Hematopoietic multipotent progenitor cell treated with erythropoietin and hydrocortisone succinate and interleukin-3 and kit ligand, for 4 days (in vitro differentiated cells): ENCODE measurements at regions not wholly inside any gene's neighbourhood (a gene's known extent, or its start where the extent isn't known, plus 50 kb on each side); places are given as distances from the start of the nearest gene placed in this dataset.
"Not testable (repeated sequence)": the region's sequence is repeated elsewhere in the genome, so short reads cannot be mapped to it uniquely, and the experiment has no call there.

Experiments
- DNase-seq: peaks from one replicate; pipeline ENCODE4 v3.0.0-alpha.2; 2015

DNA sequence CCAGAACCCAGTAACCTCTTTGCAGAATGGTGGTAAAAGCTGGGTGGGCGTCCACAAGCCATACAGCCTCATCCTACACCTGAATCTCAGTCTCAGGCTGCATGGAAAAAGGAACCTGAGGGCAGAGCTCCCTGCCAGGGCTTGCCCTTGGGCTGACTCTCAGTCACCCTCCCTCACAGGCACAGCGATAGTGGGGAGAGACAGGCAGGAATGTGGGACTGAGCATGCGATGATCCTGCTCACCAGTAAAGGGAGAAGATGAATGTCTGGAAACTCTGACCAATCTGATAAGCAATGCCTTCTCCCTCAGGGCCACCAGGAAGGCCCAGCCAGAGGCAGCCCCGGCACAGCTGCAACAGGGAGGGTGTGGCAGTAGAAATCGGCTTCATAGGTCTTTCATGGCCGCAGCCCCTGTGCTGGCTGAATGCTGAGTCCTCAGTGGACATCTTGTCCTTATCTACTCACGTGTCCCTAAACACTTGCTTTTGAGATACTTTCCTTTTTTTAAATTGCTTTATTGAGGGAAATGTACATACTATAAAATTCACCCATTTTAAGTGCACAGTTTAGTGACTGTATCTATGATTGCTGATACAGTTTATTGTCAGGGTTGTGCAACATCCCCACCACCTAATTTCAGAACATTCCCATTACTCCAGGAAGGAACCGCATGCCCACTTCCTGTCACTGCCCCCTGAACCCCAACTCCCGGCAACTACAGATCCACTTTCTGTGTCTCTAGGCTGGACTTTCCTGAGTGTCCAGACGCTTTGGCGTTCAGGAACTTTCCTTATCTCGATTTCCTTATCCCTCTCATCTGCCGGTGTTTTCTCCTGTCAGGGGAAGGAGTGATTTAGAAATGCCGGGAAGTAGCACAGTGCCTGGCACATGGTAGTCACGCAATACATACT lies 258.1 kb downstream of the PCNX1 start:
- peak; percentile 10 for DNase-seq

DNA sequence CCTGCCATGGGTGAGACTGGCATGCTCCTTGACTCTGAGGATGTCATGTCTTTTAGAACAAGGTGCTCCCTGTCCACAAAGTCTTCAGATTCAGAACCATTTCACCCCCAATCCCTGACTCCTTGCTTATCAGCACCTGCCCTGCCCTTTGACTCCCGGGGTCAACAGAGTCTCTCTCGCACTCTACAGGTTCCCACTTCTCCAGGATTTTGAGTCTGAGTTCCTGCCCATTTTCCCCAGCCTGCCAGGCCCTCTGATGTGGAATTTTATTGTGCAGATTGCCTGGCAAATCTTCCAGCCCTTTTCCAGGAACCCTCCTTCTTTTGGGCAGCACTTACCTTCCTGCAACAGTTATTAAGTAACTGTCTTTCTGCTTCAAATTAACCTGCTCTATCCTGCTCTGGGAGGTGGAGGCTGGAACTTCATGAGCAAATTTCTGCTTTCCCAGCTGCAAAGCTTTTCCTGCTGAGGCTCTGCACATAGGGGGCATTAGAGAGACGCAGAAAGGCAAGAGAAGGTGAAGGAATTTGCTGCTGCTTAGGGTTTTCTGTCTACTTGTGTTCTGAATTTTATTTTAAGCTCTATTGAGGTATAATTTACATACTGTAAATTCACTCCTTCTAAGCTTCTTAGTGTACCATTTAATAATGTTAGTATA lies 259.1 kb downstream of the PCNX1 start:
- DNase-seq: peak; percentile 80

DNA sequence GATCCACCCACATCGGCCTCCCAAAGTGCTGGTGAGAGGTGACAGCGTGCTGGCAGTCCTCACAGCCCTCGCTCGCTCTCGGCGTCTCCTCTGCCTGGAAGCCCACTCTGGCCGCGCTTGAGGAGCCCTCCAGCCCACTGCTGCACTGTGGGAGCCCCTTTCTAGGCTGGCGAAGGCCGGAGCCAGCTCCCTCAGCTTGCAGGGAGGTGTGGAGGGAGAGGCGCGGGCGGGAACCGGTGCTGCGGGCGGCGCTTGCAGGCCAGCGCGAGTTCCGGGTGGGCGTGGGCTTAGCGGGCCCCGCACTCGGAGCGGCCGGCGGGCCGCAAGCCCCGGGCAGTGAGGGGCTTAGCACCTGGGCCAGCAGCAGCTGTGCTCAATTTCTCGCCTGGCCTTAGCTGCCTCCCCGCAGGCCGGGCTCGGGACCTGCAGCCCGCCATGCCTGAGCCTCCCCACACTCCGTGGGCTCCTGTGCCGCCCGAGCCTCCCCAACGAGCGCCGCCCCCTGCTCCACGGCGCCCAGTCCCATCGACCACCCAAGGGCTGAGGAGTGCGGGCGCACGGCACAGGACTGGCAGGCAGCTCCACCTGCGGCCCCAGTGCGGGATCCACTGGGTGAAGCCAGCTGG lies 260.2 kb downstream of the PCNX1 start:
- DNase-seq: not testable (repeated sequence)

- DNase-seq: peak; percentile 66
Observed at GRCh38 chr14:71168161-71168560, 260.9 kb downstream of the PCNX1 start.

- DNase-seq: peak; percentile 36
Observed at GRCh38 chr14:71168564-71169427, 261.5 kb downstream of the PCNX1 start.

DNA sequence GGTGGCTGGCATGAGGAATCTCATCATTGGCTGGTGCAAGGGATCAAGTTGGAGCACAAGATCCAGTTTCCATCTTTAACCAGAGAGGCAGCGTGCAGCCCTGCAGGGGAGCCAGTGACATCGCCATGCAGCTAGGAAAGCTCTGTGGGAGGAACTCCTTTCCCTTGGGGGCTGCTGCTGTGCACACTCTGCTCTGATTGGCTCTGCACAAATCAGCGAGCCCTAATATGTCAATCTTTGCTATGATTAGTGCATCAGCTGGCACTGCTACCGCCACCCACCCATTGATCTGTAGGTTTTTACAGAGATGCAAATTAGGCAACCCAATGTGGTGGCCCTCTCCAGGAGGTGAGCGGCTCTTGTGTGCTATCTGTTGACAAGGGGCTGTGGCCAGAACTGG lies 262.6 kb downstream of the PCNX1 start:
- DNase-seq: no peak

GRCh38 chr14:71175491-71175890 lies 268.2 kb downstream of the PCNX1 start:
- DNase-seq: no peak

- no peak for DNase-seq
Observed at GRCh38 chr14:71179066-71179465, 271.8 kb downstream of the PCNX1 start.

DNA sequence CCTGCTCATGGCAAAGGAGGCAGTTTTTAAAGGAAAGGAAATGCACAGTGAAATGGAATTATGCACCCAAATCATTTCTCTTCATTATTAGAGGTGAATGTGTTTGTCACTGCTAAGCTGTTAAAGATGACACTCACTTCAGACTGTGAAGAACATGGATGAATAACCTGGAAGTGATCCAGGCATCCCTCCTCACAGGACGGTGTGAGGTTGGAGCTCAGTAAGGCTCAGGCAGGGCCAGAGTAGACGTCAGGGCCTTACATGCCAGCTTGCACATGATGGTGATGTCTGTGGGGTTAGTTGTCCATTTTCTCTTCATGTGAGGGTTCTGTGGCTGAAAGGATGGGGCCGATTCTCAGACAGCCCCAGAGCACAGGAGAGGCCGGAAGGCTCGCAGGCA lies 273.1 kb downstream of the PCNX1 start:
- no peak for DNase-seq

GRCh38 chr14:71181215-71182003 lies 274.1 kb downstream of the PCNX1 start:
- no peak for DNase-seq

DNA sequence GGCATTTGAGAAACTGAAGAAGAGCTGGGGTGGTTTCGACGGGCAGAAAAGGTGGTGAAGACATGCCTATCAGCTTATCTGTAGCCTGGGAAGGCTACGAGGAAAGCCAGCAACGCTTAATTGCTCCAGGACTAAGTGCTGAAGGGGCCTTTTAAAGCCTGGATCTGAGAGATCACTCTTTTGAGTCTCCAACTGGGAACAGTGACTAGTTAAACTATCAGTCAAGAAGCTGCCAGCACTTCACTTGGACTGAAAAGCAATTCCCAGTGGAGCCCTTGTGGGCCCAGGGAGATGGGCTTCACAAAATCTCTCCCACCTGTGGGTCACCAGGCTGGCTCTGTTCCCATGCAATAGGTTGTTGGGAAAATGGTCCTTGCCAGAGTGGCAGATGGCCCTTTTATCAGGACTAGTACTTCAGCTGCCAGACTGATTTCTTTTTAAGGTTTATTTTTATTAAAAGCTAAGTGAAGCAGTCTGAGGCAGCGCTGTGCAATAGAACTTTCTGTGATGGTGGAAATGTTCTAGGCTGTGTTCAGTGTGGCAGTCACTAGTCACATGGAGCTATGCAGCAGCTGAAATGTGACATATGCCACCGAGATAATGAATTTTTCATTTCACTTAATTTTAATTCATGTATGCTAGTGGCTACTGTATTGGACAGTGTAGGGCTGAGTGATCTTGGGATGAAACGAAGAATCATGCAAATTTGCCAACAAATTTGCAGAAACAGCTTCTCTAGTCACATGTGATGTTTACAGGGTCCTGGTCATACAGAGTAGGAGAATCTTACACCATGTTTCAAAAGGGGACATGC lies 276.8 kb downstream of the PCNX1 start:
- DNase-seq: no peak

GRCh38 chr14:71185637-71186036 lies 278.4 kb downstream of the PCNX1 start:
- no peak for DNase-seq

GRCh38 chr14:71187633-71188356 lies 280.5 kb downstream of the PCNX1 start:
- no peak for DNase-seq

- DNase-seq: peak; percentile 3
Observed at GRCh38 chr14:71190770-71191374, 283.6 kb downstream of the PCNX1 start.

DNA sequence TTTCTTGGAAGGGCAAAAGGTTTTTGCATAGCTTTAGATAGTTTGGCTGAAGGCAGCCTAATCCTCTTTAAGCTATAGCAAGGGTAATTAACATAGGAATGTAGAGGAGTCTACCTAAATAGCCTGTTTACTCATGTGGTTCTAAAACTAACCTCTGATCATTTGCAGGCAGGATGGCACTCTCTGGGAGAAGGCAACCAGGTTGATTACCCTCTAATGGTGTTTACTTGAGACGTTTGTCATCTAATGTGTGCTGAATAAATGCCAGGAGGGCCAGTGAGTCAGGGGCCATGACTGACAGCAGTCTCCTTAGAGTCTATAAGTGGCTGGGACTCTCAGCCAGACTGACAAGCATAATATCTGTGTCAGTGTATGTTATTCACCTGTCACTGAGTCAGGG lies 286.4 kb downstream of the PCNX1 start:
- no peak for DNase-seq

DNA sequence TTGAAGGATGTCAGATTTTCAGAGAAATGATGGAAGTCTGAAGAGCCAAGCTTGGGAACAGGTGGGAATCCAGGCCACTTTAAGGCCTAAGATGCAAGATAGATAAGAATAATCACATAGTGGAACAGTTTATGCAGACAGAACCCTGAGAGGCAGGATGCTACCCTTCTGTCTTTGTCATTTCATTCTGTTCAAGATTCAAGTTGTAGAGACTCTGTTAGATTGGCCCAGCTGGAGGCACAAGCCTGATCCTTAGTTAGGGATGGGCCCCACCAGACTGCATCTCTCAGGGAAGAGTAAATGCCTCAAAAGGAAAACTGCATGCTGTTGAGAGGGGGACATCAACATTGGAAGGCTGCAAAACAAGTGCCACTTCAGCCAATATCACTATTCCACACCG lies 287.0 kb downstream of the PCNX1 start:
- no peak for DNase-seq

GRCh38 chr14:71196921-71197320 lies 289.7 kb downstream of the PCNX1 start:
- no peak for DNase-seq

DNA sequence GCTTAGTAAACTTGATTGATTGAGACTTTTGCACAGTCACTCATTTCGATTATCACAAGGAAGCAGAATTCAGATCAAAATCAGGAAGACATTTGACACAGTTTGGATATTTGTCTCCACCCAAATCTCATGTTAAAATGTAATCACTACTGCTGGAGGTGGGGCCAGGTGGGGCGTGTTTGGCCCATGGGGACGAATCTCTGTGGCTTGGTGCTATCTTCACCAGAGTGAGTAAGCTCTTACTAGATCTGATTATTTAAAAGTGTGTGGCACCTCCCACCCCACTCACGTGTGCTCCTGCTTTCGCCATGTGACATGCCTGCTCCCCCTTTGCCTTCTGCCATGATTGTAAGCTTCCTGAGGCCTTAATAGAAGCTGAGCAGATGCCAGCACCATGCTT lies 291.4 kb downstream of the PCNX1 start:
- DNase-seq: peak; percentile 8

DNA sequence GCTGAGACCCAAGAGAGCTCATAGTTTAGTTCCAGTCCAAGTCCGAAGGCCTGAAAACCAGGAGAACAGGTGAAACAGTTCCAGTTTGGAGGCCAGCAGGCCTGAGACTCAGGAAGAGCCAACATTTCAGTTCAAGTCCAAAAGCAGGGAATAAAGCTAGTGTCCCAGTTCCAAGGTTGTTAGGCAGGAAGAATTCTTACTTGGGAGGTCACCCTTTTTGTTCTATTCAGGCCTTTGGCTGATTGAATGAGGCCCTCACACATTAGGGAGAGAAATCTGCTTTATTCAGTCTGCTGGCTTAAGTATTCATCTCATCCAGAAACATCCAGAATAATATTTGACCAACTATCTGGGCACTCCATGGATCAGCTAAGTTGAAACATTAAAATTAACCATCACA lies 294.6 kb downstream of the PCNX1 start:
- DNase-seq: no peak

GRCh38 chr14:71202881-71203280 lies 295.6 kb downstream of the PCNX1 start:
- DNase-seq: no peak
